H1 (cell line): ENCODE measurements at regions not wholly inside any gene's neighbourhood (a gene's known extent, or its start where the extent isn't known, plus 50 kb on each side); places are given as distances from the start of the nearest gene placed in this dataset.

Experiments used
- CBX8 ChIP-seq: fragments of 300-800, 300-1000 bp; sonication (generic); IDR thresholded peaks from 2 replicates; pipeline ENCODE4 v1.7.1; 2016; ENCODE audit warnings: low read depth, low read length, borderline replicate concordance
- CHD2 ChIP-seq: IDR thresholded peaks from 2 replicates; pipeline ENCODE4 v1.6.1; 2012; ENCODE audit warnings: low read length, improper control_type of control experiment
- CTCF ChIP-seq, 3 experiments: IDR thresholded peaks; 1 replicate in 2 of 3; 2 replicates in 1 of 3; pipeline versions ENCODE4 v1.5.1 to v1.6.1; 2011; ENCODE audit warnings: low read length in 3 of 3, mild to moderate bottlenecking in 3 of 3, inconsistent platforms in 2 of 3, low read depth in 1 of 3, moderate library complexity in 1 of 3; ENCODE audit not compliant: insufficient read depth in 1 of 3; ENCODE audit errors: control extremely low read depth in 1 of 3
- POLR2A ChIP-seq, 2 experiments: IDR thresholded peaks; 1 replicate in 1 of 2; 2 replicates in 1 of 2; pipeline ENCODE4 v1.6.1; 2011; ENCODE audit warnings: low read depth in 2 of 2, low read length in 2 of 2, mild to moderate bottlenecking in 2 of 2; ENCODE audit errors: control extremely low read depth in 1 of 2
- TAF1 ChIP-seq: IDR thresholded peaks from 2 replicates; pipeline ENCODE4 v1.6.1; 2011; ENCODE audit warnings: mild to moderate bottlenecking, low read depth, low read length

GRCh38 chr12:113744802-113745395 lies 221.2 kb downstream of the RBM19 start (continued):
- TF ChIP-seq CTCF (IDR thresholded peaks at IDR 0.05; ENCODE audit: control extremely low read depth in 1 of 3, insufficient read depth in 1 of 3, low read depth in 1 of 3, low read length in 3 of 3) (no peak), CBX8 (no peak), CHD2 (no peak), TAF1 (no peak), POLR2A (IDR thresholded peaks at IDR 0.05; ENCODE audit: control extremely low read depth in 1 of 2, low read depth in 2 of 2, low read length in 2 of 2) (no peak)
